HG02642 (cell line): ENCODE measurements at regions not wholly inside any gene's neighbourhood (a gene's known extent, or its start where the extent isn't known, plus 50 kb on each side); places are given as distances from the start of the nearest gene placed in this dataset.

Source experiments
- ATAC-seq: cut with Tn5 transposase; IDR thresholded peaks from one replicate; pipeline ENCODE4 v1.9.1; 2021; ENCODE audit warnings: mild to moderate bottlenecking; ENCODE audit not compliant: unreplicated experiment, poor library complexity

DNA sequence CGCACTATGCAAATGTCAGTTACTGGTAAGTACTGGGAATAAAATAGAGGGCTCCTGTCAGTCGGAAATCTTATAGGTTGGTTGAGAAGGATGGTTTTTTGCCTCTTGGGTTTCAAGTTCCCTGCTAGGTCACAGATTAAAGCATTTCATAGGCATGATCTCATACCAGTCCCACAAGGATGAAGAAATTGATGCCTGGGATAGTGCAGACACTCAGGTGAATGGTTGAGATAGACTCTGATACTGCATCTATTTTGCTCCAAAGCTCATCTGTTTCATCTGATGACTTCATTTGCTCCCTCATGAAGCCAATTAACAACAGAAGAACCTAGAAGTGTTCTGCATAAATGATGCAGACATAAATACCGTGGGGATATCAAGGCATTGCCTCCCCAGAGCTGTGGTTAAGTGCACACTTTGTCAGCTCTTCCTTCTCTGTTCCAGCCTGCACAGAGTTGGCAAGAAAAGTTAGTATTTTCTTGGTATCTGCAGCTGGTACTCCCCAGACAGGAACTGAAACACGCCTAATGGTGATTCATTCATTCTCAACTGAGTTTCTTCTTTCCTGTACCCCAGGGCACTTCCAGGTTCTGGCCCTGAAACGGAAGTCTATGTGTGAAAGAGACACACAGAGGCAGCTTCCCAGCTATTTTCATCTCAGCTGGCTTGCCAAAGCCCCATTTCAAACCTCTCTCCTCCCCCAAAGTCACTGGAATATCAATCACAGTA lies 418.3 kb upstream of the SALL1 start:
- peak; percentile 69 for ATAC-seq

DNA sequence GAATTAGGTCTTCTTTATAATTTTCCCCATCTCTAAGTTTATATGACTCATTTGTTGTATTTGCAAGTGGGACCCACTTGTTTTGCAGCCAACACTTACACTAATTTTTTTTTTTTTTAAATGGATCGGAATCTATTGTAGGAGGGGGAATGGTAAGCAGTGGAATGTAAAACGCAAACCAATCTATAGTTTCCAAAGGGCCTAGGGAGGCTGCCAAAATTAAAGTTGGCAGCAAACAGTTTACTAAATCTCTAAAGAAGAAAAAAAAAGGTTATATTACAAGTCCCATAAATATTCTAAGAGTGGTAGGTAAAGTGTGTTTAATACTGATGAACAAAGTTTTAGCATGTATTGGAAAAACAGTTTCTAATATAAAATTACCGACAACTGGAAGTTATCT lies 416.8 kb upstream of the SALL1 start:
- no peak for ATAC-seq

DNA sequence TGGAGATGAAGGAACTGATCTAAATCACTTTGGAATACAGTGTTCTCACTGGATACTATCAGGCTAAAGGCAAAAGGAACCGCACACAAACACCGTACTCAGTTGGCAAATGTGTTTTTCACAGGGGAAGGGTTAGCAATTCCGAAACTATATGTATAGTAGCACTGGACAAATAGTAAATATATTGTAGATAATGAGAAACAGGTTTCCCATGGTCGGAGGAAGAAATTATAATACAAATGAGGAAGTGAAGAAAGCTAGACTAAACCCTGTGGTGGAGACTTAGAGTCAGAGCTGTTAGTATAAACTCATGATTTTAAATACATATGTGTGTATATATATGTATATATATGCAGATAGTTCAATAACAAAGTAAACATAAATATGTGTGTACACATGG lies 414.1 kb upstream of the SALL1 start:
- no peak for ATAC-seq

DNA sequence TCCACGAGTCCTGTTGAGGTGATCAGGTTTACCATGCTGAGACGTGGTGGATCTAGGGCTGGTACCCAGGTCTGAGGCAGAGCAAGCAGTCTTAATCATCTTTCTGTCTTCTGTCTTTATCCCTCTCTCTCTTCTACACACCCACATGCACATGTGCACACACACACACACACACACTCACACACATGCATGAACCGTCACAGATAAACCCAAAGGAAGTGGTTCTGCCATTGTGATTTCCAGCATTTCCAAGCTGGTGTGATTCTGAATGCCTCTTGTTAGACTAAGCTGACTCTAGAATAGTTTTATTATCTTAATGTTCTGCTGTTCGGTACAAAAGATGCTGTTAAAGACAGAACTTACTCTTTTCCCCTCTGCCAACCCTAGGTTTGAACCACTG lies 411.8 kb upstream of the SALL1 start:
- ATAC-seq, result no peak

DNA sequence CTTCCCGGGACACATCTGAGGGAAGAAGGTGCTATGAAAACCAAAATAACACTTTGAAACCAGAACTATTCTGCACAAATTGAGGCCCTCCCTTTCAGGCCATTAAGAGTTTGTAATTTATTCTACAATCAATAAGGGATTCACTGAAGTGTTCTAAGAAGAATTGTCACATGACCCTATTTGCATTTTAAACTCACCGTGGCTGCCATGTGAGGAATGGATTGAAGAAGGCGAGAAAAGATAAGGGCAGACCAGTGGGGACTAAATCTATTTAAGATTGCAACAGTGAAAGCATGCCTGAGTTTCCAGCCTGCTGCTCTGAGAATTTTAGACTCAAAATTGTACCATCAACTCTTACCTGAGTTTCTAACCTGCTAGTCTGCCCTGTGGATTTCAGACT lies 408.8 kb upstream of the SALL1 start:
- ATAC-seq, result no peak

DNA sequence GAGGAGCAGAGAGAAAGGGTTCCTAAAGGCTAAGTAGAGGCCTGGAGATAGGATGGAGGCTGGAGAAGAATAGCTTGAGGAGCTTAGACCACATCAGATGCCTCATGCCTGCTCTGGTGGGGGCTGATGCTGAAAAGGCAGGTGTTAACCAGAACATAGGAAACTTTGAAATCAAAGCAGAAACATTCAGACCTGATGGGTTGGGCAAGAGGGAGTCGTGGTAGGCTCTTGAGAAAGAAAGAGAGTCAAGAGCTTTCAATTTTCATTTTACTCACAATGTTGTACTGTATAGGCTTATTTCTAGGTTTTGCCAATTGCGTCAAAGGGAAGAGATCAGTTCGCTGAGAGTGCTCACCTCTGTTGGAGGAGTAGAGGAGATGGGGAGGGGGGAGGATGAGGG lies 406.6 kb upstream of the SALL1 start:
- no peak for ATAC-seq

DNA sequence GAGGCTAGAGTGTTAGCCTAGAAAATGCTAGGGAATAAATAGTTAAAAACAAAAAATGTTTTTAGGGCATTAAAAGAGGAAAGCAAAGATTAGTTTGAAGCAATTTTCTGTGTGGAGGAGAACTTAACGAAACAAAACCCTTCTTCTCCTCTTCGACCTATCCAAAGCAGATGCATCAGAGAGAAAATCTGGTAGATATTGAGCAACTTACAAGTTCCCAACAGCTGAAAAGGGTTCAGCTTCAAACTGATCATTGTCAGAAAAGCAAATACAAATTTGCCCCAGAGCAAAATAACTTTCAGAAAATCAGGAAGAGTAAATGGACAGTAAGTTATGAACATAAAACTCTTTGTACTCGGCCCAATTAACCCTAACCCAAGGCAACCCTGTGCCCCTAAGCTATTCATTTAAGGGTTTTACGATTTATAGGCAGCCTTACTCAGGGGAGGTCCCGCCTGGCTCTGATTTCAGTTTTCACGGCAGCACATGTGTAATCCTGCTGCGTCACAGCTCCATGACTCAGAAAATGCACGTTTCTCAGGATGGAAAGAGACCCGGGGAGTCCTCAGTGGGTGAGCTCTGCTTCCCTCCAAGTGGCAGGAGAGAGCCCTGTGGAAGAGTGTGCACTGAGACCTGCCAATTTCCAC lies 405.7 kb upstream of the SALL1 start:
- ATAC-seq, result no peak

DNA sequence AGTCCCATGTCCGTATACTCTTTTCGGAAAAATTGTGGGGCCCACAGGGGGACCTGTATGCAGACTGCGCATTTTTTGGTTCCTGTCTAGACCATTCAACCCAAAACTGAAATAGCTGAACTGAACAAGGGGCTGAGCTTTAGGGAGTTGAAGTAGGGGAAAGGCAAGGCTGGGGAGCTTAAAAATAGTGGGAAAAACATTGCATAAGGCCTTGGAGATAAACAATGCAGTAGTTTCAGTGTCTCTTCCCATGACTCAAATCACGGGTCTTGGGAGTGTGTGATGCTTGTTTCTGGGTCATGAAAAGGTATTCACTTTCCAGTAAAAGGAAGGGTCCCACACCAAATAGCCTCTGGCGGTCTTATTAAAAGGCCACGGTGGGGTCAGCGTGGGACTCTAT lies 402.8 kb upstream of the SALL1 start:
- no peak for ATAC-seq

DNA sequence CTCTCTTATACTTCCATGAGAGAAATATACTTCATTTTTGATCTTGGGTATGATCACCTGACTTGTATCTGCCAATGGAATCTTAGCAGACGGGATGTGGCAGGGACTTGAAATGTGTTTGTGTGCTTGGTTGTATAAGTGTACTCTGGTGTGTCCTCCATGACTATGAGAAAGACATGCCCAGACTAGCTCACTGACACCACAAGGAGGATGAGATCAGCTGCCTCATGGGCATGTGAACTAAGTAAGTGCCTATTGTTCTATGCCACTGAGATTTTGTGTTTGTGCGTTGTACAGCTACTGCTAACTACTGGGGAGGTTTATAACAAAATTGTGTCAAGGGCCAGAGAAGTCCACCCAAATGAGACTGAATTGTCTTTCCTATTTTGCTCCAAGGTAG lies 402.2 kb upstream of the SALL1 start:
- no peak for ATAC-seq

DNA sequence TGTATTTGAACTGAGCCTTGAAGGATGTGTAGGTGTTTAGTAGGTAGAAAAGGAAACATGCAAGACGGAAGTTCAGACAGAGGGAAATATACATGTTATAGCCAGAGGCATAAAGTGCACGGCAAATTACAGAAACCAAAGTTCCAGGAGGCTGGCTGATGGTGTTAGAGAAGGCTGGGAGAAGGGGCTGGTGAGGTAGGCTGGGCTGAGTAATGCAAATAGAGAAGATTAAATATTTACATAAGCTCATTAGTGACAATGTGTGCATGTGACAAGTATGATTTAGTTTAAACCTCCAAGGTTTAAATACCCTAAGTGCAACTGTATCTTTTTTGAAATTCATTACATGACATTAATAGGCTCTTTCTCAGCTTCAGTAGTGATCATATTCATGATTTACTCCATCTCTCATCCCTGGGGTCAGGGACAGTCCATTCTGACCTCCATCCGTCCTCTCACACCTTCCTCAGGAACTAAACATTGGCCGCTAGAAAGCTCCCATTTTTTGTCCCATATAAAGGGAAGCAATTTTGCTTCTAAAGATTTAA lies 399.8 kb upstream of the SALL1 start:
- no peak for ATAC-seq

DNA sequence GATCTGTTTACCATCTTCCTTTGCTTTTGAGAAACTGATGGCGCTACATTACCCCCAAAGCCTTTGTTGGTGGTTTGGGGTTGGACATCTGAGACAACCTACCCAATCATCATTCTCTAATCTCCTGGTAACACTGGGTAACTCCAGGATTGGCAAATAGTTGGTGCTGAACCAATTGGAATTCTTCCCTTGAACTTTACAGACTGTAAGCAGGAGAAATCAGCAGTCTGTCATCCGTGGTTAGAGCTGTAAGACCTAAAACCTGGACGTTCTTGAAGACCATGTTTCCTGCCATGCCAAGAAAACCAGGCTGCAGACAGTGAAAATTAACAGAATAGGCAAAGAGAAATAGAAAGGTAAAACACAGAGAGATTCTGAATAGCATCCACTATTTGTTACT lies 398.8 kb upstream of the SALL1 start:
- no peak for ATAC-seq

DNA sequence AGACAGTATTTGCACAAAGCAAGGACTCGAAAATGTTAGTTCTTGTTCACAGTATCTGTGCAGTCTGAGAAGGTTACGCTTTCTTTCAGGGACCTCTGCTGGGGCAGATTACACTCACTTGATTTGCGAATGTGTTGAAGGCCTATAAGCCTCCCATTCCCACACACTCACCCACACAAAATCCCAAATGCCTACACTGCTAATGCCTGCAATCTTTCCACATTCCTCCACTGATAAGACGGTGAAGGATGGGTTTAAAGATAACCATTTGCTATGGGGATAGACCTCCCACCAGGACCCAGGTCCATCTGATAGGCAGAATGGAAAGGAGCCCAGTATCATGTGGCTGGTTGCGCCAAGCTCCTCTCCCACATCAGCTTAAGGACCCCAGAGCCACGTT lies 394.9 kb upstream of the SALL1 start:
- ATAC-seq, result no peak

DNA sequence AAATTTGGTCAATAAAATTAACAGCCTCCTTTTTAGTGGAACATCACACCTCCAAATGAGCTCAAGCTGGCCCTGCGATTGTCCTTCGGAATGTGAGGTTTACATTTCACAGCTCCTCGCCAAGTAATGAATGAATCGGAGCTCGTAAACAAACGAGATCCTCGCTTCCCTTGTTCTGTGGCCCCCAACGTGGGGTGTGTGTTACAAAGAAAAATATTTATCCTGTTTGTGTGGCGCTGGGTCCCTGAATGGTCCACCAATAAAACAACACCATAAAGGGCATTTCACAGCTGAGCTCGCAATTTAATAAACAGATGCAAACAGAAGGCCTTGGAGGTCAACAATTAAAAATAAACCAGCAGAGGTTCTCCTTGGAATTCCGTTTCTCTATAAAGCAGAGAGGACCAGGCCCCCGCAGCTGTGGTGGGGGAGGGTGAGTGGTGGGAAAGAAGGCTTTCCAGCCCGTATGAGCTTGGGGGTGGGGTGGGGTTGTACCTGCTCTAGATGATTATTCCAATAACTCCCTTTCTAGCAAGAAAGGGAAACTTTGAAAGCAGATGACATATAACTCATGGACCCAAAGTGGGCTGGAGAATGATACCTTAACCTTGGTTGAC lies 393.9 kb upstream of the SALL1 start:
- no peak for ATAC-seq

DNA sequence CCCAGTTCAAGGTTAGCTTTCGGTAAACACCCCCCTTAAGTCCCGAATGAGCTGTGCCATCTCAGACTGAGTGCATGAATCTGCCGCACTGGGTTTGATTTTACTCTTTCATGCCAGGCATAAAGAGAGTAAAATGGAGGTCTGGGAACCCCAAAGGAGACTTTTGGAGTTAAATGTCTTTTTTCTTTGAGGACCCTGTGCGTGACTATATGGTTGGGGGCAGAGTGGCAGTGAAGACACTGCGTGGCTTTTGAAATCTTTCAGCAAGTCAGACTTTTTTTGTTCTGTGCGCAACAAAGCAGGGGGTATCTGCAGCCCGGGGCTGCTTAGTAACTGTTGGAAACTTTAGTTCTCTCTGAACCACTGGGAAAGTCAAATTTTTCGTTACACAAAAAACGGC lies 392.9 kb upstream of the SALL1 start:
- no peak for ATAC-seq

DNA sequence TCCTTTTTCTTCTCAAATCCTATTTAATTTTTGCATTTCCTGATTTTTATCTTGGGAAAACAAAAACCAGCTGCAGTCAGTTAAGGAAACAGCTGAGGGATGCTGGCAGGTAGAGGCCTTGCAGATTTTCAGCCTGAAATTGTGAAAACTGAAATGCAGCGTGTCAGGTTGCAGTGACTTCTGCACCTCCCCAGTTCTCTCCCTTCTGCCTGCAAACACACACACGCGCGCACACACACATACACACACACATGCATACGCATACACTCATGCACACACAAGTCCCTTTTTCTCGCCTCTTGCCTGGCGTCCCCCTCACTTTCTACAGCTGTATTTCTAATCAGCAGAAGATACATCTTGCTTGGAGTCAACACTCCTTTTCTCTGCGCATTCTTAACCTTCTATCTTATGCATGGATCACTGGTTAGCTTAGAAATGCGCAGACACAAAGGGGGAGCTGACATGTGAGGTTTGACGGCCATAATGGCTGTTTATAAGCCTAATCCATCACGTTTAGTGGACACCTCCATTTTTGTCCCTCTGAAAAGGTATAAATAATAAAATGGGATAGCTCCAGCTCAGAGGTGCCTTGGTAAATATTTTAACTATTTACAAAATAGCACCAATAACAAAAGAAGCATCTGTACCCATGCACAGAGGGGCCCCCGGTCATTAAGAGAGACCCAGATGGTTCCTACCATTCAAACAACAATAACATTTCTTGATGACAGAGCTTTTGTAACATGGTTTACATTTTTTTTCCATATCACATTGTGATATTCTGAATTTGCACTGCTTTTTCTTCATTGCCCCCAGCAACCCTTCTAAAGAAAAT lies 392.1 kb upstream of the SALL1 start:
- ATAC-seq, result no peak

DNA sequence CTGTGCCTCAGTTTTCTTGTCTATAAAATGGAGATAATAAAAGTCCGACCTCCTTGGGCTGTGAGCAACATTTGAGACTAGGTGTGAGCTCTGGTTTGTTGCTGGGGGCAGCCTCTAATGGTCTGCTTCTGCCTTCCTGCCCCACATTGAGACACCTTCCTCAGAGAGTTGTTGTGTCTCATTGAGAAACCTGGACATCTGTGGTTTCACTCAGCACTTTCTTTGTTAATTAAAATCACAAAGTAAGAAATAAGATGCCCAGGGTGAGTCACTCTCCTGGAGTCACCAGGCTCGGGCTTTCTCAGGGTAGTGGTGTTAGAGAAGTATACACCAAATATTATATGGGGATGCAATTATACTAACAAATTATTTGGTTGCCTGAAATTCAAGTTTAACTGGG lies 389.2 kb upstream of the SALL1 start:
- ATAC-seq, result no peak

DNA sequence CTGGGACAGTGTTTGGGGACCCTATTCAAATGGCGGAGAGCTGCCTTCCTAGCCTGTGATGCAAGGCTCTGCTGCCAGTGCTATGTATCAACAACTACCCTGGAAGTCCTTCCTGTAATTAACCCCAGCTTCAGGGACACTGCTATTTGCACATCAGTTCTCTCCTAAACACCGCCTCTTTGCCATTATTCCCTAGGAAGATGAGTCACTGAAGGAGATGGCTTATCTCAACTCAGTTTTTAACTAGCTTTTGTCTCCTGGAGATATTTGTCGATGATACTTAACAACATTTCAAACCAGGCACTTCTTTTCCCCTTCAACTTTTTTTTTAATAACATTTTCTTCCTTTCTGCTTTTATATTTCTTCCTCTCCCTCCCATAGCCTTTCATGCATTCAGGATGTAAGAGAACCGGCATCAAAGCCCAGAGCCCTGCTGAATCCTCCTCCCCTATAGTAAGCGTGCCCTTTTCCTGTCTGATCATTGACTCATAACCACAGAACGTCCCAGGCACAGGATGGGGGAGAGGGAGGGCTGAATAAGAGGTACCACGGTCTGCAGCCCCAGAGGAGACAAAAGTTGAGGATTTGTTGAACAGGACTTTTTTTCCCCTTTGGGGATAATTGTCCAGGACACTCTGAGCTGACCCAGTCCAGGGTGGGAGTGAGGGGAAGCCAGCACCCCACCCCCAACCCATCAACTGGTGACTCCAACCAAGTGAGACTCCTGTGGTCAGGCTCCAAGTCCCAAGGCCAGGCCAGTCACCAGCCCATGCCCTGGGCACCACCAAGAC lies 387.8 kb upstream of the SALL1 start:
- ATAC-seq, result no peak

DNA sequence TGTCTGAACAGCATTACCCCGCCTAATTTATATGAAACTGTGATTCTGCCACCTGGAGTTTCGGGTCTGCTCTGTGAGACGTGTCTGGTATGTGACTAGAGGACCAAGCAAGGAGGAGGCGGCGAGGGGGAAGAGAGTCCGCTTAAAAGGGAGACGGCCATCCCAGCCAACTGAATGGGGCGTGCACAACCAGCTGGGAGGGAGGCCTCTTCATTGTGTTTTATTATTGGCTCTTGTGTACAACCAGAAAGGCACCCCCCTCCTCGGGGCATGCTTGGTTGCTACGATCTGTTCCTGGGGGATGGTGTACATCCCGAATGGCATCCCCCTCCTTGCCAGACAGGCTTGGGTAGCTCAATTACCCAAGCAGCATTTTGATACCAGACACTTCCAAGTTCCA lies 384.5 kb upstream of the SALL1 start:
- no peak for ATAC-seq

DNA sequence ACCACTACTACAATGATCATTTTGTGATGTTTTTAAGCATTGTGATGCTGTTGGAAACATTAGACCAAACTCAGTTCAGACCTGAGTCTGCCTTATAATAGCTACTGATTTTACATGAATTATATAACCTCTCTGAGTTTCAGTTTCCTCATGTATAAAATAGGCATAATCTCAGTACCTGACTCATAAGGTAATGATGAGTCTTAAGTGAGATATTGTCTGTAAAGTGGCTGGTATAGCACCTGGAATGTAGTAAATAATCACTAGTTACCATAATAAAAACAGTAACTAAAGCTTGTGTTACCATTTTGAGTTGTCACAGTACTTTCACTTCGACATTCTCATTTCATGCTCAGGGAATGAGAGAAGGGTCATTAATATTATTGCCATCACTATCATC lies 381.5 kb upstream of the SALL1 start:
- ATAC-seq, result no peak

DNA sequence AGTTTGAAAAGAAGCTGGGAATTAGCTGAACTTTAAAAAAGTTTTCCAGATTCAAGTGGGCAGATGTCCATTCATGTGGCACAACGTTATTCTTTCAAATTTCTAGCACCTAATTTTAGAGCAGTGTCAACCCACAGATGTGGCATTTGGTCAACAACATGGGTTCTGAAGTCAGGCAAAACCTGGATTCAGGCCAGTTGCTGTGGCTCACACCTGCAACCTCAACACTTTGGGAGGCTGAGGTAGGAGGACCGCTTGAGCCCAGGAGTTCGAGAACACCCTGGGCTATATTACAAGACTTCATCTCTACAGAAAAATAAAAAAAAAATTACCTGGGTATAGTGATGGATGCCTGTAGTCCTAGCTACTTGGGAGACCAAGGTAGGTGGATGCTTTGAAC lies 380.2 kb upstream of the SALL1 start:
- no peak for ATAC-seq
